ENCODE measurements at regions not wholly inside any gene's neighbourhood (a gene's known extent, or its start where the extent isn't known, plus 50 kb on each side); places are given as distances from the start of the nearest gene placed in this dataset.

GRCh38 chr5:33332804-33333203 is 108.0 kb upstream of the TARS1 start:
- TF ChIP-seq POLR2A (IDR thresholded peaks at IDR 0.05; ENCODE audit: low read depth, low read length) (no peak), EZH2 (IDR thresholded peaks at IDR 0.05; ENCODE audit: borderline replicate concordance, low read depth, low read length, severe bottlenecking) (no peak), POLR2AphosphoS5 (IDR thresholded peaks at IDR 0.05; ENCODE audit: insufficient read depth, low read depth, low read length) (no peak), CTCF (IDR thresholded peaks at IDR 0.05; ENCODE audit: extremely low read depth in 1 of 2, insufficient read depth in 1 of 2, low read depth in 1 of 2, low read length in 2 of 2) (no peak), MYC (IDR thresholded peaks at IDR 0.05; ENCODE audit: low read depth, low read length) (no peak)
- TF ChIP-seq, protein P1, sequence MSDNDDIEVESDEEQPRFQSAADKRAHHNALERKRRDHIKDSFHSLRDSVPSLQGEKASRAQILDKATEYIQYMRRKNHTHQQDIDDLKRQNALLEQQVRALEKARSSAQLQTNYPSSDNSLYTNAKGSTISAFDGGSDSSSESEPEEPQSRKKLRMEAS (IDR thresholded peaks at IDR 0.05; ENCODE audit: insufficient read depth, insufficient read length) = no peak

Measured in endothelial cell of umbilical vein (primary cell).